HCT116 (cell line): ENCODE measurements at regions not wholly inside any gene's neighbourhood (a gene's known extent, or its start where the extent isn't known, plus 50 kb on each side); places are given as distances from the start of the nearest gene placed in this dataset.

Source experiments
- ATAC-seq: fragments of 200-7000 bp; cut with Tn5 transposase; 2 replicates; pipeline ENCODE4 v1.9.1; 2020; ENCODE audit warnings: mild to moderate bottlenecking, moderate library complexity
- BruUV-seq: library from RNA; stranded (reverse); fragments of 400-500 nt; replicated peaks from 2 replicates; lab custom pipeline; 2021; lab: Mats Ljungman, UMichigan
- CTCF ChIA-PET: fragments of 300-600 bp; sonication (Branson Sonifier 250); formaldehyde crosslinking; loops from one replicate; lab custom pipeline; 2021; ENCODE audit warnings: antibody characterized with exemption; lab: Charles Lee
- POLR2A ChIA-PET: fragments of 300-600, 350-600 bp; sonication (Branson Sonifier 250); formaldehyde crosslinking; loops from one replicate; lab custom pipeline; 2021; ENCODE audit warnings: antibody characterized with exemption; lab: Charles Lee
- RAD21 ChIA-PET, 2 experiments: fragments of 300-600 bp; sonication (Branson Sonifier 250); formaldehyde crosslinking; loops; one replicate each; lab custom pipeline; 2023; ENCODE audit warnings: low total read pairs in 2 of 2; ENCODE audit not compliant: uncharacterized antibody in 2 of 2, unreplicated experiment in 2 of 2, low non-redundant PET in 1 of 2; lab: Charles Lee
- DNase-seq: peaks from one replicate; pipeline ENCODE4 v3.0.0-alpha.2; 2010; ENCODE audit warnings: low read depth, low spot score
- H2AFZ ChIP-seq: fragments of 200-600 bp; shearing (Covaris generic), sonication (generic); 2 replicates; pipeline ENCODE4 v1.6.1; 2017; ENCODE audit warnings: low read depth, mixed run types, mixed read lengths, antibody characterized with exemption, low read length; ENCODE audit not compliant: poor library complexity, severe bottlenecking
- H3K27ac ChIP-seq: 2 replicates; pipeline ENCODE4 v1.5.1; 2012; ENCODE audit warnings: low read depth, low read length
- H3K27me3 ChIP-seq: fragments of 200-600 bp; sonication (generic); 2 replicates; pipeline ENCODE4 v1.6.1; 2016; ENCODE audit warnings: mixed run types, low read length, mixed read lengths; ENCODE audit not compliant: insufficient read depth
- H3K36me3 ChIP-seq, 2 experiments: fragments of 200-500 bp in 1 of 2; fragments of 200-600 bp in 1 of 2; sonication (Bioruptor generic) in 1 of 2; sonication (generic) in 1 of 2; 2 replicates each; pipeline versions ENCODE4 v1.5.1 to v1.6.1; 2014 to 2016; ENCODE audit warnings: low read length in 2 of 2, inconsistent platforms in 1 of 2, mixed read lengths in 1 of 2, mixed run types in 1 of 2; ENCODE audit not compliant: insufficient read depth in 2 of 2, control insufficient read depth in 1 of 2
- H3K4me1 ChIP-seq, 2 experiments: fragments of 200-600 bp in 1 of 2; sonication (generic) in 1 of 2; 2 replicates each; pipeline versions ENCODE4 v1.5.1 to v1.6.1; 2012 to 2017; ENCODE audit warnings: low read length in 2 of 2, inconsistent platforms in 1 of 2, mild to moderate bottlenecking in 1 of 2, mixed read lengths in 1 of 2, mixed run types in 1 of 2, moderate library complexity in 1 of 2; ENCODE audit not compliant: insufficient read depth in 2 of 2, control insufficient read depth in 1 of 2
- H3K4me2 ChIP-seq: fragments of 200-600 bp; sonication (generic); 2 replicates; pipeline ENCODE4 v1.6.1; 2017; ENCODE audit warnings: mixed run types, low read length, mixed read lengths
- H3K4me3 ChIP-seq, 2 experiments: fragments of 200-600 bp in 1 of 2; sonication (generic) in 1 of 2; replicated peaks in 1 of 2; 2 replicates each; pipeline ENCODE4 v1.5.1; 2011 to 2016; ENCODE audit warnings: low read length in 2 of 2, control low read depth in 1 of 2, low read depth in 1 of 2, mild to moderate bottlenecking in 1 of 2, mixed read lengths in 1 of 2, mixed run types in 1 of 2
- H3K79me2 ChIP-seq: fragments of 200-600 bp; sonication (generic); 2 replicates; pipeline ENCODE4 v1.6.1; 2017; ENCODE audit warnings: mild to moderate bottlenecking, mixed run types, low read length, moderate library complexity, mixed read lengths; ENCODE audit not compliant: insufficient read depth
- H3K9ac ChIP-seq: fragments of 200-600 bp; sonication (generic); 2 replicates; pipeline ENCODE4 v1.6.1; 2016; ENCODE audit warnings: low read length, mixed read lengths
- H3K9me2 ChIP-seq: fragments of 200-600 bp; sonication (generic), shearing (Covaris generic); 2 replicates; pipeline ENCODE4 v1.6.1; 2017; ENCODE audit warnings: mixed run types, mild to moderate bottlenecking, moderate library complexity; ENCODE audit not compliant: insufficient read depth
- H3K9me3 ChIP-seq, 2 experiments: fragments of 200-500 bp in 1 of 2; fragments of 200-600 bp in 1 of 2; sonication (Bioruptor generic) in 1 of 2; sonication (generic) in 1 of 2; 2 replicates each; pipeline ENCODE4 v1.6.1; 2014 to 2017; ENCODE audit warnings: low read length in 2 of 2, mixed read lengths in 2 of 2, inconsistent platforms in 1 of 2, low read depth in 1 of 2, mild to moderate bottlenecking in 1 of 2, mixed run types in 1 of 2, moderate library complexity in 1 of 2; ENCODE audit not compliant: control insufficient read depth in 1 of 2, insufficient read depth in 1 of 2
- H4K20me1 ChIP-seq: fragments of 200-600 bp; sonication (generic), shearing (Covaris generic); 2 replicates; pipeline ENCODE4 v1.6.1; 2017; ENCODE audit warnings: mixed run types, mild to moderate bottlenecking, moderate library complexity; ENCODE audit not compliant: insufficient read depth
- CBX3 ChIP-seq: IDR thresholded peaks from 2 replicates; pipeline ENCODE4 v1.6.1; 2012; ENCODE audit warnings: low read depth
- CEBPB ChIP-seq: IDR thresholded peaks from 2 replicates; pipeline ENCODE4 v1.6.1; 2012; ENCODE audit warnings: low read depth
- EGR1 ChIP-seq: IDR thresholded peaks from 2 replicates; pipeline ENCODE4 v1.6.1; 2012; ENCODE audit warnings: low read depth
- ELF1 ChIP-seq: IDR thresholded peaks from 2 replicates; pipeline ENCODE4 v1.6.1; 2012; ENCODE audit warnings: low read depth, borderline replicate concordance
- EZH2 ChIP-seq: fragments of 200-600 bp; sonication (generic); IDR thresholded peaks from 2 replicates; pipeline ENCODE4 v1.6.1; 2017; ENCODE audit warnings: antibody characterized with exemption, mixed run types
- EZH2phosphoT487 ChIP-seq: fragments of 200-600 bp; IDR thresholded peaks from 2 replicates; pipeline ENCODE4 v1.6.1; 2018; ENCODE audit warnings: antibody characterized with exemption, borderline replicate concordance
- POLR2A ChIP-seq: IDR thresholded peaks from 2 replicates; pipeline ENCODE4 v1.7.0; 2011; ENCODE audit warnings: borderline replicate concordance; ENCODE audit not compliant: insufficient read depth, insufficient read length; ENCODE audit errors: extremely low read depth
- SIN3A ChIP-seq: IDR thresholded peaks from 2 replicates; pipeline ENCODE4 v1.6.1; 2012; ENCODE audit warnings: low read depth
- SRF ChIP-seq: IDR thresholded peaks from 2 replicates; pipeline ENCODE4 v1.6.1; 2012; ENCODE audit warnings: low read depth
- TCF7L2 ChIP-seq: IDR thresholded peaks from 2 replicates; pipeline ENCODE4 v1.7.0; 2011; ENCODE audit warnings: borderline replicate concordance, inconsistent platforms; ENCODE audit not compliant: insufficient read depth, insufficient read length; ENCODE audit errors: extremely low read depth
- YY1 ChIP-seq: IDR thresholded peaks from 2 replicates; pipeline ENCODE4 v1.6.1; 2011; ENCODE audit warnings: low read length, low read depth, moderate library complexity, mild to moderate bottlenecking; ENCODE audit not compliant: insufficient replicate concordance; ENCODE audit errors: extremely low read depth
- ZNF274 ChIP-seq: fragments of 200-500 bp; sonication (Bioruptor generic); IDR thresholded peaks from 2 replicates; pipeline ENCODE4 v1.6.1; 2014; ENCODE audit warnings: mild to moderate bottlenecking, low read depth, low read length, inconsistent platforms
- intact Hi-C: fragments of 100-400 bp; cut with micrococcal nuclease; formaldehyde crosslinking; loops from 2 replicates; pipeline ENCODE4 v1.10.0; 2022
- TF ChIP-seq, protein P1 (sequence below), 3 experiments: fragments of 200-600 bp in 1 of 3; sonication (generic) in 1 of 3; IDR thresholded peaks in 2 of 3; conservative IDR thresholded peaks in 1 of 3; 2 replicates each; pipeline ENCODE4 v1.5.1; 2012 to 2017; ENCODE audit warnings: low read depth in 2 of 3, low read length in 2 of 3, antibody characterized with exemption in 1 of 3, borderline replicate concordance in 1 of 3, control low read depth in 1 of 3, mild to moderate bottlenecking in 1 of 3, mixed read lengths in 1 of 3, mixed run types in 1 of 3, moderate library complexity in 1 of 3; ENCODE audit not compliant: insufficient read depth in 1 of 3
- TF ChIP-seq, protein P2 (sequence below): IDR thresholded peaks from 2 replicates; pipeline ENCODE4 v1.6.1; 2012
- TF ChIP-seq, protein P3 (sequence below): IDR thresholded peaks from 2 replicates; pipeline ENCODE4 v1.6.1; 2011; ENCODE audit warnings: mild to moderate bottlenecking, low read length, moderate library complexity; ENCODE audit not compliant: insufficient replicate concordance; ENCODE audit errors: extremely low read depth

DNA sequence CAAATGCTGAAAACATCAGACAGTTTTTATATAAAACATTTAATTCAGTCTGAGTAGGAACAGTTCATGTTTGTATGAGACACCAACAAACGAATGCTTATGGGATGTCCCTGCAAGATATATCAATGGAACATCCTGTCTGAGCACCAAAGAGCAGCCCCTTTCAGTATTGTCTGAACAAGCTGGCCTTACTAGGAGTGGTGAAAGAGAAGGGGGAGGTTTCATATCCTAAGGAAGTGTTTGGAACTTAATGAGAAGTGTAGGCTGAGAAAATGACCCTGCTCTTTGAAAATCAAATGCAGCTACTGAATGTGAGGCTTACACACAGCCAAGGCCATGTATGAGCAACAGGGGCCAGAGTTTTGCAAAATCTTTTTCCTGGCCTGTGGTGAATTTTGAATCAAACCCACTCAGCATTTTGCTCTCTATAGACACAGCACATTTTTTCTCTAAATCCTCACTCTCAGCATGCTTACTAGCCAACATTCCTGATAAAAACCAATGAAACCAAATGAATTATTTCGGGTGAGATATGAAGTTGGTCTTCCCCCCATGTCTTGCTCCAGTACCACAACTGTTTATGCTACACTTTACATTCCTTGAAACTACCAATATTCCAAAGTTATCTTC lies 119.4 kb downstream of the LUZP4 start:
- intact Hi-C loops: no loop called here

More for the DNA sequence above, 119.4 kb downstream of the LUZP4 start:
- no peaks in the 10 kb centered on the region for H3K27me3 ChIP-seq
- H3K36me3 ChIP-seq: no peaks in the 10 kb centered on the region
- ChIA-PET CTCF (no interaction called here), POLR2A (no interaction called here), RAD21 (no interaction called here)
- no peak overlapping the region for H3K9ac ChIP-seq
- no peak for ATAC-seq
- no peak for TF ChIP-seq SIN3A
- TF ChIP-seq, protein P1, sequence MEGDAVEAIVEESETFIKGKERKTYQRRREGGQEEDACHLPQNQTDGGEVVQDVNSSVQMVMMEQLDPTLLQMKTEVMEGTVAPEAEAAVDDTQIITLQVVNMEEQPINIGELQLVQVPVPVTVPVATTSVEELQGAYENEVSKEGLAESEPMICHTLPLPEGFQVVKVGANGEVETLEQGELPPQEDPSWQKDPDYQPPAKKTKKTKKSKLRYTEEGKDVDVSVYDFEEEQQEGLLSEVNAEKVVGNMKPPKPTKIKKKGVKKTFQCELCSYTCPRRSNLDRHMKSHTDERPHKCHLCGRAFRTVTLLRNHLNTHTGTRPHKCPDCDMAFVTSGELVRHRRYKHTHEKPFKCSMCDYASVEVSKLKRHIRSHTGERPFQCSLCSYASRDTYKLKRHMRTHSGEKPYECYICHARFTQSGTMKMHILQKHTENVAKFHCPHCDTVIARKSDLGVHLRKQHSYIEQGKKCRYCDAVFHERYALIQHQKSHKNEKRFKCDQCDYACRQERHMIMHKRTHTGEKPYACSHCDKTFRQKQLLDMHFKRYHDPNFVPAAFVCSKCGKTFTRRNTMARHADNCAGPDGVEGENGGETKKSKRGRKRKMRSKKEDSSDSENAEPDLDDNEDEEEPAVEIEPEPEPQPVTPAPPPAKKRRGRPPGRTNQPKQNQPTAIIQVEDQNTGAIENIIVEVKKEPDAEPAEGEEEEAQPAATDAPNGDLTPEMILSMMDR (IDR thresholded peaks at IDR 0.05 in 2 of 3, conservative IDR thresholded peaks at IDR 0.05 in 1 of 3; ENCODE audit: borderline replicate concordance in 1 of 3, insufficient read depth in 1 of 3, low read depth in 2 of 3, low read length in 2 of 3): no peak
- no peak for TF ChIP-seq EZH2phosphoT487
- TF ChIP-seq CBX3: no peak
- no peak for TF ChIP-seq POLR2A
- no peak for TF ChIP-seq EGR1
- no peak for TF ChIP-seq ZNF274
- no peak for TF ChIP-seq CEBPB
- TF ChIP-seq SRF: no peak
- no peak for TF ChIP-seq YY1
- no peak for TF ChIP-seq EZH2
- no peak for TF ChIP-seq ELF1
- no peak for TF ChIP-seq TCF7L2
- TF ChIP-seq, protein P2, sequence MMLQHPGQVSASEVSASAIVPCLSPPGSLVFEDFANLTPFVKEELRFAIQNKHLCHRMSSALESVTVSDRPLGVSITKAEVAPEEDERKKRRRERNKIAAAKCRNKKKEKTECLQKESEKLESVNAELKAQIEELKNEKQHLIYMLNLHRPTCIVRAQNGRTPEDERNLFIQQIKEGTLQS: no peak
- TF ChIP-seq, protein P3, sequence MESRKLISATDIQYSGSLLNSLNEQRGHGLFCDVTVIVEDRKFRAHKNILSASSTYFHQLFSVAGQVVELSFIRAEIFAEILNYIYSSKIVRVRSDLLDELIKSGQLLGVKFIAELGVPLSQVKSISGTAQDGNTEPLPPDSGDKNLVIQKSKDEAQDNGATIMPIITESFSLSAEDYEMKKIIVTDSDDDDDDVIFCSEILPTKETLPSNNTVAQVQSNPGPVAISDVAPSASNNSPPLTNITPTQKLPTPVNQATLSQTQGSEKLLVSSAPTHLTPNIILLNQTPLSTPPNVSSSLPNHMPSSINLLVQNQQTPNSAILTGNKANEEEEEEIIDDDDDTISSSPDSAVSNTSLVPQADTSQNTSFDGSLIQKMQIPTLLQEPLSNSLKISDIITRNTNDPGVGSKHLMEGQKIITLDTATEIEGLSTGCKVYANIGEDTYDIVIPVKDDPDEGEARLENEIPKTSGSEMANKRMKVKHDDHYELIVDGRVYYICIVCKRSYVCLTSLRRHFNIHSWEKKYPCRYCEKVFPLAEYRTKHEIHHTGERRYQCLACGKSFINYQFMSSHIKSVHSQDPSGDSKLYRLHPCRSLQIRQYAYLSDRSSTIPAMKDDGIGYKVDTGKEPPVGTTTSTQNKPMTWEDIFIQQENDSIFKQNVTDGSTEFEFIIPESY: no peak
- H3K4me2 ChIP-seq: no peak overlapping the region
- H3K4me1 ChIP-seq: no peaks in the 10 kb centered on the region
- DNase-seq: no peak
- H3K9me3 ChIP-seq: no peaks in the 10 kb centered on the region
- H3K4me3 ChIP-seq: no peak overlapping the region
- no TSS peak for BruUV-seq
- no peaks in the 10 kb centered on the region for H4K20me1 ChIP-seq
- H3K27ac ChIP-seq: no peak overlapping the region
- no peaks in the 10 kb centered on the region for H3K79me2 ChIP-seq
- H3K9me2 ChIP-seq: no peaks in the 10 kb centered on the region
- H2AFZ ChIP-seq: no peak overlapping the region
